Limb (tissue), 2 donors: ENCODE measurements at regions not wholly inside any gene's neighbourhood (a gene's known extent, or its start where the extent isn't known, plus 50 kb on each side); places are given as distances from the start of the nearest gene placed in this dataset.

Experiments
- DNase-seq, 2 donors: peaks; one replicate each; pipeline ENCODE4 v3.0.0-alpha.2; 2016; ENCODE audit errors: extremely low spot score in 2 of 2

- no peak for DNase-seq
Measured at GRCh38 chr2:65507102-65508069, 75.0 kb upstream of the SPRED2 start.

- DNase-seq = no peak
Measured at GRCh38 chr2:65504814-65505697, 72.7 kb upstream of the SPRED2 start.

- no peak for DNase-seq
Measured at GRCh38 chr2:65504201-65504600, 71.8 kb upstream of the SPRED2 start.

- no peak for DNase-seq
Measured at GRCh38 chr2:65503746-65504145, 71.3 kb upstream of the SPRED2 start.

GRCh38 chr2:65501836-65502235 is 69.4 kb upstream of the SPRED2 start:
- DNase-seq = no peak

GRCh38 chr2:65501074-65501473 is 68.7 kb upstream of the SPRED2 start:
- no peak for DNase-seq

GRCh38 chr2:65500310-65501040 is 68.1 kb upstream of the SPRED2 start:
- no peak for DNase-seq

GRCh38 chr2:65499216-65499615 is 66.8 kb upstream of the SPRED2 start:
- no peak for DNase-seq

GRCh38 chr2:65498396-65498795 is 66.0 kb upstream of the SPRED2 start:
- DNase-seq = no peak

GRCh38 chr2:65495251-65495877 is 63.0 kb upstream of the SPRED2 start:
- peak in 1 of 2 donors; percentile 48 for DNase-seq

- DNase-seq = no peak
Measured at GRCh38 chr2:65494078-65494477, 61.7 kb upstream of the SPRED2 start.

GRCh38 chr2:65491381-65491905 is 59.0 kb upstream of the SPRED2 start:
- no peak for DNase-seq

- DNase-seq = no peak
Measured at GRCh38 chr2:65490222-65490621, 57.8 kb upstream of the SPRED2 start.

GRCh38 chr2:65489269-65489668 is 56.9 kb upstream of the SPRED2 start:
- DNase-seq = no peak

- no peak for DNase-seq
Measured at GRCh38 chr2:65488527-65488926, 56.1 kb upstream of the SPRED2 start.

GRCh38 chr2:65487404-65487803 is 55.0 kb upstream of the SPRED2 start:
- no peak for DNase-seq

- DNase-seq = no peak
Measured at GRCh38 chr2:65486802-65487201, 54.4 kb upstream of the SPRED2 start.

- DNase-seq = no peak
Measured at GRCh38 chr2:65486282-65486681, 53.9 kb upstream of the SPRED2 start.

GRCh38 chr2:65485839-65486238 is 53.4 kb upstream of the SPRED2 start:
- DNase-seq = no peak

GRCh38 chr2:65483763-65484162 is 51.4 kb upstream of the SPRED2 start:
- no peak for DNase-seq

GRCh38 chr2:65482971-65483370 is 50.6 kb upstream of the SPRED2 start:
- no peak for DNase-seq
